ENCODE measurements at regions not wholly inside any gene's neighbourhood (a gene's known extent, or its start where the extent isn't known, plus 50 kb on each side); places are given as distances from the start of the nearest gene placed in this dataset.

DNA sequence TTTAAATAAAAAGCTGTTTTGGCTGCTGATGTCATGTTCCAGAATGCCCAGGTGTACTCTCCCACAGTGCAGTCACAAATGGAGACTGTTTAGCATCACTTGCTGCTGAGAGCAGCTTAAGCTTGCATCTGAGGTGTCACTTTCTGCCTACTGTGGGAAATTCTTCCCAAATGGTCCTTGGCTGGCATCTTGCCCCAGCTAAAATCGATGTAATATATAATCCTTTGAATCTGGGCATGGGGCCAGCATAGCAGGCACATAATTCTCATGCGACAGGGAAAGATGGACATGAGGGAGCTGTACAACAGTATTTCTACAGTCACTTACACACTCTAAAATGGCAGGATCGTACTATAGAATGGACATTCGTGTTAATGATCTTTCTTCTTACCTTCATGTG is 144.3 kb downstream of the MACIR start:
- TF ChIP-seq, protein P1, sequence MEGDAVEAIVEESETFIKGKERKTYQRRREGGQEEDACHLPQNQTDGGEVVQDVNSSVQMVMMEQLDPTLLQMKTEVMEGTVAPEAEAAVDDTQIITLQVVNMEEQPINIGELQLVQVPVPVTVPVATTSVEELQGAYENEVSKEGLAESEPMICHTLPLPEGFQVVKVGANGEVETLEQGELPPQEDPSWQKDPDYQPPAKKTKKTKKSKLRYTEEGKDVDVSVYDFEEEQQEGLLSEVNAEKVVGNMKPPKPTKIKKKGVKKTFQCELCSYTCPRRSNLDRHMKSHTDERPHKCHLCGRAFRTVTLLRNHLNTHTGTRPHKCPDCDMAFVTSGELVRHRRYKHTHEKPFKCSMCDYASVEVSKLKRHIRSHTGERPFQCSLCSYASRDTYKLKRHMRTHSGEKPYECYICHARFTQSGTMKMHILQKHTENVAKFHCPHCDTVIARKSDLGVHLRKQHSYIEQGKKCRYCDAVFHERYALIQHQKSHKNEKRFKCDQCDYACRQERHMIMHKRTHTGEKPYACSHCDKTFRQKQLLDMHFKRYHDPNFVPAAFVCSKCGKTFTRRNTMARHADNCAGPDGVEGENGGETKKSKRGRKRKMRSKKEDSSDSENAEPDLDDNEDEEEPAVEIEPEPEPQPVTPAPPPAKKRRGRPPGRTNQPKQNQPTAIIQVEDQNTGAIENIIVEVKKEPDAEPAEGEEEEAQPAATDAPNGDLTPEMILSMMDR (IDR thresholded peaks at IDR 0.05; ENCODE audit: insufficient read depth, low read depth, low read length), result no peak
- no peak for TF ChIP-seq EZH2 (IDR thresholded peaks at IDR 0.05; ENCODE audit: insufficient read depth, low read length)

All from astrocyte (in vitro differentiated cells and primary cell).